HG02973 (cell line): ENCODE measurements at regions not wholly inside any gene's neighbourhood (a gene's known extent, or its start where the extent isn't known, plus 50 kb on each side); places are given as distances from the start of the nearest gene placed in this dataset.

ENCODE experiments used
- ATAC-seq: cut with Tn5 transposase; IDR thresholded peaks from one replicate; pipeline ENCODE4 v1.9.1; 2021; ENCODE audit warnings: moderate library complexity; ENCODE audit not compliant: unreplicated experiment

- ATAC-seq, result no peak
Measured at GRCh38 chr1:163872067-163872466, 550.3 kb downstream of the NUF2 start.

GRCh38 chr1:163874070-163874469, 552.3 kb downstream of the NUF2 start:
- no peak for ATAC-seq

- no peak for ATAC-seq
Measured at GRCh38 chr1:163875200-163875926, 553.6 kb downstream of the NUF2 start.

- no peak for ATAC-seq
Measured at GRCh38 chr1:163875927-163876320, 554.2 kb downstream of the NUF2 start.

GRCh38 chr1:163876546-163876945, 554.8 kb downstream of the NUF2 start:
- no peak for ATAC-seq

- ATAC-seq, result no peak
Measured at GRCh38 chr1:163877016-163877415, 555.3 kb downstream of the NUF2 start.

- ATAC-seq, result no peak
Measured at GRCh38 chr1:163885510-163885909, 563.8 kb downstream of the NUF2 start.

GRCh38 chr1:163896001-163896400, 574.2 kb downstream of the NUF2 start:
- no peak for ATAC-seq

GRCh38 chr1:163897412-163898155, 575.8 kb downstream of the NUF2 start:
- no peak for ATAC-seq

- no peak for ATAC-seq
Measured at GRCh38 chr1:163906283-163906682, 584.5 kb downstream of the NUF2 start.

- no peak for ATAC-seq
Measured at GRCh38 chr1:163912170-163912884, 590.6 kb downstream of the NUF2 start.

GRCh38 chr1:163914785-163915413, 593.1 kb downstream of the NUF2 start:
- peak; percentile 73 for ATAC-seq

- peak; percentile 86 for ATAC-seq
Measured at GRCh38 chr1:163922743-163923201, 601.0 kb downstream of the NUF2 start.

GRCh38 chr1:163924041-163924440, 602.3 kb downstream of the NUF2 start:
- ATAC-seq, result no peak

GRCh38 chr1:163927493-163927892, 605.7 kb downstream of the NUF2 start:
- ATAC-seq, result no peak

- ATAC-seq, result no peak
Measured at GRCh38 chr1:163928069-163928468, 606.3 kb downstream of the NUF2 start.

GRCh38 chr1:163928651-163929050, 606.9 kb downstream of the NUF2 start:
- ATAC-seq, result no peak

- no peak for ATAC-seq
Measured at GRCh38 chr1:163932901-163933300, 611.1 kb downstream of the NUF2 start.

GRCh38 chr1:163933437-163933836, 611.7 kb downstream of the NUF2 start:
- no peak for ATAC-seq

- ATAC-seq, result no peak
Measured at GRCh38 chr1:163935738-163936374, 614.1 kb downstream of the NUF2 start.

GRCh38 chr1:163959622-163960021, 599.4 kb upstream of the PBX1 start:
- no peak for ATAC-seq
